ENCODE measurements at regions not wholly inside any gene's neighbourhood (a gene's known extent, or its start where the extent isn't known, plus 50 kb on each side); places are given as distances from the start of the nearest gene placed in this dataset.

DNA sequence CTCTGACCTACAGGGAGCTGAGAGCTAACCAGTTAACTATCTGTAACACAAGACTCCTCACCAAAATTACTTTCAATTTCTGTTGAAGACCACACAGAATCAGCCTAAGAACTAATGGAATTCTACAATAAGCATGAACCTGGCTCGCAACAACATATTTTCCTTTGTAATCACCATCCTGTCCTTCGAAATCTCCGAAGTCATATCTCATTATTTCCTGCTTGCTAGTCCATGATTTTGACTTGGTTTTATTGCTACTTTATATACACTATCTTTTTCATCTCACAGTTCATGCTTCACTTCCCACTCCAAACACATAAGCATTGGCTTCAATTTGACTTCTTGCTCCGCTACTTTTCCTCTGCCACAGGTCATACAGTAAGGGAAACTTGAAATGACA lies 405.8 kb upstream of the FKBP1C start:
- H3K4me1 ChIP-seq (ENCODE audit: insufficient read depth) = no peaks in the 10 kb centered on the region; the same call in 1 of the 2 replicates
- no peak overlapping the region for H2AFZ ChIP-seq
- no peak overlapping the region for H3K27ac ChIP-seq (ENCODE audit: low read depth)
- DNase-seq (ENCODE audit: low spot score) (no peak), ATAC-seq (no peak)
- Mint-ChIP-seq H3K36me3 (ENCODE audit: low read depth) (peaks cover 8% of the 10 kb centered on the region; the same call in 2 of the 3 replicates), H3K4me3 (no peak overlapping the region), H3K4me1 (peaks cover 10% of the 10 kb centered on the region), H3K27ac (no peak overlapping the region), H3K9me3 (peaks cover 23% of the 10 kb centered on the region; the same call in 2 of the 3 replicates), H3K27me3 (ENCODE audit: insufficient read depth, low read depth, poor library complexity) (no peaks in the 10 kb centered on the region)
- H3K4me3 ChIP-seq = no peak overlapping the region
- no peaks in the 10 kb centered on the region for H3K36me3 ChIP-seq (ENCODE audit: insufficient read depth)
- no peaks in the 10 kb centered on the region for H4K20me1 ChIP-seq (replicated peaks; ENCODE audit: insufficient read depth)
- H3K9me2 ChIP-seq (ENCODE audit: insufficient read depth) = peaks cover 5% of the 10 kb centered on the region; the same call in 1 of the 2 replicates
- TF ChIP-seq, protein P1, sequence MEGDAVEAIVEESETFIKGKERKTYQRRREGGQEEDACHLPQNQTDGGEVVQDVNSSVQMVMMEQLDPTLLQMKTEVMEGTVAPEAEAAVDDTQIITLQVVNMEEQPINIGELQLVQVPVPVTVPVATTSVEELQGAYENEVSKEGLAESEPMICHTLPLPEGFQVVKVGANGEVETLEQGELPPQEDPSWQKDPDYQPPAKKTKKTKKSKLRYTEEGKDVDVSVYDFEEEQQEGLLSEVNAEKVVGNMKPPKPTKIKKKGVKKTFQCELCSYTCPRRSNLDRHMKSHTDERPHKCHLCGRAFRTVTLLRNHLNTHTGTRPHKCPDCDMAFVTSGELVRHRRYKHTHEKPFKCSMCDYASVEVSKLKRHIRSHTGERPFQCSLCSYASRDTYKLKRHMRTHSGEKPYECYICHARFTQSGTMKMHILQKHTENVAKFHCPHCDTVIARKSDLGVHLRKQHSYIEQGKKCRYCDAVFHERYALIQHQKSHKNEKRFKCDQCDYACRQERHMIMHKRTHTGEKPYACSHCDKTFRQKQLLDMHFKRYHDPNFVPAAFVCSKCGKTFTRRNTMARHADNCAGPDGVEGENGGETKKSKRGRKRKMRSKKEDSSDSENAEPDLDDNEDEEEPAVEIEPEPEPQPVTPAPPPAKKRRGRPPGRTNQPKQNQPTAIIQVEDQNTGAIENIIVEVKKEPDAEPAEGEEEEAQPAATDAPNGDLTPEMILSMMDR (conservative IDR thresholded peaks at IDR 0.05; ENCODE audit: low read depth in 2 of 2) = no peak
- TF ChIP-seq, protein P2, sequence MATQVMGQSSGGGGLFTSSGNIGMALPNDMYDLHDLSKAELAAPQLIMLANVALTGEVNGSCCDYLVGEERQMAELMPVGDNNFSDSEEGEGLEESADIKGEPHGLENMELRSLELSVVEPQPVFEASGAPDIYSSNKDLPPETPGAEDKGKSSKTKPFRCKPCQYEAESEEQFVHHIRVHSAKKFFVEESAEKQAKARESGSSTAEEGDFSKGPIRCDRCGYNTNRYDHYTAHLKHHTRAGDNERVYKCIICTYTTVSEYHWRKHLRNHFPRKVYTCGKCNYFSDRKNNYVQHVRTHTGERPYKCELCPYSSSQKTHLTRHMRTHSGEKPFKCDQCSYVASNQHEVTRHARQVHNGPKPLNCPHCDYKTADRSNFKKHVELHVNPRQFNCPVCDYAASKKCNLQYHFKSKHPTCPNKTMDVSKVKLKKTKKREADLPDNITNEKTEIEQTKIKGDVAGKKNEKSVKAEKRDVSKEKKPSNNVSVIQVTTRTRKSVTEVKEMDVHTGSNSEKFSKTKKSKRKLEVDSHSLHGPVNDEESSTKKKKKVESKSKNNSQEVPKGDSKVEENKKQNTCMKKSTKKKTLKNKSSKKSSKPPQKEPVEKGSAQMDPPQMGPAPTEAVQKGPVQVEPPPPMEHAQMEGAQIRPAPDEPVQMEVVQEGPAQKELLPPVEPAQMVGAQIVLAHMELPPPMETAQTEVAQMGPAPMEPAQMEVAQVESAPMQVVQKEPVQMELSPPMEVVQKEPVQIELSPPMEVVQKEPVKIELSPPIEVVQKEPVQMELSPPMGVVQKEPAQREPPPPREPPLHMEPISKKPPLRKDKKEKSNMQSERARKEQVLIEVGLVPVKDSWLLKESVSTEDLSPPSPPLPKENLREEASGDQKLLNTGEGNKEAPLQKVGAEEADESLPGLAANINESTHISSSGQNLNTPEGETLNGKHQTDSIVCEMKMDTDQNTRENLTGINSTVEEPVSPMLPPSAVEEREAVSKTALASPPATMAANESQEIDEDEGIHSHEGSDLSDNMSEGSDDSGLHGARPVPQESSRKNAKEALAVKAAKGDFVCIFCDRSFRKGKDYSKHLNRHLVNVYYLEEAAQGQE (IDR thresholded peaks at IDR 0.05; ENCODE audit: unreplicated experiment) = no peak
- TF ChIP-seq ZNF462 (CRISPR knock-in tag; IDR thresholded peaks at IDR 0.05) (no peak), JUNB (IDR thresholded peaks at IDR 0.05; ENCODE audit: unreplicated experiment) (no peak), POLR2AphosphoS5 (IDR thresholded peaks at IDR 0.05; ENCODE audit: low read depth) (no peak), EZH2phosphoT487 (IDR thresholded peaks at IDR 0.05; ENCODE audit: unreplicated experiment) (no peak), STAT1 (IDR thresholded peaks at IDR 0.05; ENCODE audit: unreplicated experiment) (no peak), NANOG (IDR thresholded peaks at IDR 0.05; ENCODE audit: borderline replicate concordance) (no peak), CREB1 (CRISPR knock-in tag; IDR thresholded peaks at IDR 0.05; ENCODE audit: low read depth) (no peak), ZNF331 (CRISPR knock-in tag; IDR thresholded peaks at IDR 0.05; ENCODE audit: low read depth) (no peak), EZH2 (IDR thresholded peaks at IDR 0.05; ENCODE audit: low read depth, unreplicated experiment) (no peak), ZNF114 (CRISPR knock-in tag; IDR thresholded peaks at IDR 0.05) (no peak)
- TF ChIP-seq, protein P3, sequence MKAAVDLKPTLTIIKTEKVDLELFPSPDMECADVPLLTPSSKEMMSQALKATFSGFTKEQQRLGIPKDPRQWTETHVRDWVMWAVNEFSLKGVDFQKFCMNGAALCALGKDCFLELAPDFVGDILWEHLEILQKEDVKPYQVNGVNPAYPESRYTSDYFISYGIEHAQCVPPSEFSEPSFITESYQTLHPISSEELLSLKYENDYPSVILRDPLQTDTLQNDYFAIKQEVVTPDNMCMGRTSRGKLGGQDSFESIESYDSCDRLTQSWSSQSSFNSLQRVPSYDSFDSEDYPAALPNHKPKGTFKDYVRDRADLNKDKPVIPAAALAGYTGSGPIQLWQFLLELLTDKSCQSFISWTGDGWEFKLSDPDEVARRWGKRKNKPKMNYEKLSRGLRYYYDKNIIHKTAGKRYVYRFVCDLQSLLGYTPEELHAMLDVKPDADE (IDR thresholded peaks at IDR 0.05) = no peak
- H3K27me3 ChIP-seq (ENCODE audit: insufficient read depth) = no peaks in the 10 kb centered on the region
- no peaks in the 10 kb centered on the region for H3K79me2 ChIP-seq (replicated peaks; ENCODE audit: insufficient read depth)
- no peak overlapping the region for H3K4me2 ChIP-seq
- H3F3A ChIP-seq (replicated peaks; ENCODE audit: low read depth) = no peaks in the 10 kb centered on the region

All from GM23338 (cell line).